GM18861 (cell line): ENCODE measurements at regions not wholly inside any gene's neighbourhood (a gene's known extent, or its start where the extent isn't known, plus 50 kb on each side); places are given as distances from the start of the nearest gene placed in this dataset.

Experiments used
- ATAC-seq: cut with Tn5 transposase; IDR thresholded peaks from one replicate; pipeline ENCODE4 v1.9.1; 2021; ENCODE audit not compliant: unreplicated experiment

DNA sequence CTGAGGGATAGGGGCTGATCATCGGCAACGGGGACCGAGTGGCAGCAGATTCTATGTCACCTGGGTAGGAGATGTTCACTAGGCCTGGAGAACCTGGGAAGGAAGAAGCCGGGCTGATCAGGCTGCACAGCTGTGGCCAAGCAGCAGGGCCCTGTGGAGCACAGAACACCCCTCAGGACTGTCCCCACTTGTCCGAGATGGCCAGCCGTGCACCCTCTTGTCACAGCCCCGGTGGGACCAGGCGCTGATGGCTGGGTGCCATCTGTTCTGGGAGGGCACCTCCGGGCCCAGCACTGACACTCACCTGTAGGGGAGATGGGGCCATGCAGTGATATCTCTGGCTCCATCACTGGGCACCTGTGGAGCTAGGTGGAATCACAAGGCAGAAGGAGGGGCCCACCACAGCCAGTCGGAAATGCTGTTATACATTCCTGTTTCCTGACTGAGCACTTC is 217.9 kb upstream of the RAB6C start:
- no peak for ATAC-seq

DNA sequence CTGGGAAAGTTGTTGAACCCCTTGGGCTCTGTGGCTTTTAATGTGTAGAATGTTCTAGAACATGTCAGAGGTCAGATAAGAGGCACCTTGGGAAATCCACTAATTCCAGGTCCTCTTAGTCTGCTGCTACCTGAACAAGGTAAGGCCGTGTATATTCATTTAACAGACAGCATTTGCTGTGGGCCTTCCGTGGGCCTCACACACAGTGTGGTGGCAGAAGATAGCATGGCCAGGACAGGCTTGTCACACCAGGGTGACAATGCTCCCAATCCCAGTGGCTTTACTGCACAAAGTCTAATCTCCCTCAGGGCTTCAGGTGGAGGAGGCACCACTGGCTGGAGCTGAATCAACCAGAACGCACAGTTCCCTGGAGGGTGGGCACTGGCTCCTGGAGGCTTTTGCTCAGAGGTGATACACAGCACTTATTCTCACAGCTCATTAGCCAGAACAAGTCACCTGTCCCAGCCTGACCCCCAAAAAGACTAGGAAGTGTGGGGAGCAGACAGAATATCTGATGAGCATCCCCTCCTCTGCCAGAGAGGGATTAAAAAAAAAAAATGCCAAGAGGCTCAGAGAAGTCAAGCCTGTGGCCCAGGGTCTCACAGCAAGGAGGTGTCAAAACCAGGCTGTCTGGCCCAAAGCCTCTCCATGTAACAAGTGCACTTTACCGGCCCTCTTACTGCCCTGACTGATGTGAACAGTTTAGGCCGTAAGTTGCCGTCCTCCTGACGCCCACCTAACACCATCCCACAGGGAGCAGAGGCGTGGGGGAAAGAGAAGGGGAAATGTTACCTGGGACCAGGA is 216.9 kb upstream of the RAB6C start:
- ATAC-seq: no peak

DNA sequence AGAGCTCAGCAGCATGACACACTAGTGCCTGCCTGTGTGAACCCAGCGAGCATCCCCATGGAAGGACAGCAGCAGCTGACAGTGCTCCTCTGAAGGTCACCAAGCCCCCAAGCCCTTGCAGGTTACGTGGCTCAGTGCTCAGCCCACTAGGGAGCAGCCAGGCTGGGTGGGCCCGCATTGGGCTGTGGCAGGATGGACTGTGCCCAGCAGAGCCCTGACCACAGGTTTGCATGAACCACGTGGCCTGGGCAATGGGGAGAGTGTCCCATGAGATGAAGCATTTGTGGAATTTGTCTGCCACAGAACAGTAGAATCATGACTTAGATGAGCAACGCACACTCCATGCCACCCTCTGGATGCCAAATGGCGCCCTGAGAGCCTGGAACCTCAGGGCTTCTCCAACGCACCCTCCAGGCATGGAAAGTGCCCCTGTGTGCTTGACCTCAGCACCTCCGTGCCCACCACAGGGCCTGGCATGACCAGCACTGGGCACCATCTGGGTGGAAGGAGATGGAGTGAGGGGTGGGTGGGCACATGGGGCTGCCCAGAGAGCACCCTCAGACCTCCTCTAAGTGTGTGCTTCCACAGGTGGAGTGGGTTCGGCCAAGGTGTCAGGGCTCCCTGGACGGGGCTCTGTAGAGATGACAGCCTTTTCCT is 216.1 kb upstream of the RAB6C start:
- no peak for ATAC-seq

DNA sequence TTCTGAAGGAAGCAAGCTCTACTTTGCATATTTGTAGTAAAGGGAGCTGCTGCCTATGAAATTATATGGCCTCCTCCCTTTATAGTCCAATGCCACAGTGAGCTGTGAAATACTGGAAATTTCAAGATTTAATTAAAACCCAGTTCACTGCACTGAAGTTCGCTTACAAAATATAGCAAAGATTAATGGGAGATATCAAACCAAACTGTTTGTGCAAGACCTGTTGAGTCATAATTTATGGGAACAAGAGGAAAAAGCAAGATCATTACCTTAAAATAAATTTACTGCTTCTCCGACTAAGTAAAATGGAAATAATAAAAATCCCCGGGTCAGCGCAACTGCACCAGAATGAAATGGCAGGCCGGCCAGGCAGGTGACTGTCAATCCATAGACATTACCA is 215.5 kb upstream of the RAB6C start:
- no peak for ATAC-seq

DNA sequence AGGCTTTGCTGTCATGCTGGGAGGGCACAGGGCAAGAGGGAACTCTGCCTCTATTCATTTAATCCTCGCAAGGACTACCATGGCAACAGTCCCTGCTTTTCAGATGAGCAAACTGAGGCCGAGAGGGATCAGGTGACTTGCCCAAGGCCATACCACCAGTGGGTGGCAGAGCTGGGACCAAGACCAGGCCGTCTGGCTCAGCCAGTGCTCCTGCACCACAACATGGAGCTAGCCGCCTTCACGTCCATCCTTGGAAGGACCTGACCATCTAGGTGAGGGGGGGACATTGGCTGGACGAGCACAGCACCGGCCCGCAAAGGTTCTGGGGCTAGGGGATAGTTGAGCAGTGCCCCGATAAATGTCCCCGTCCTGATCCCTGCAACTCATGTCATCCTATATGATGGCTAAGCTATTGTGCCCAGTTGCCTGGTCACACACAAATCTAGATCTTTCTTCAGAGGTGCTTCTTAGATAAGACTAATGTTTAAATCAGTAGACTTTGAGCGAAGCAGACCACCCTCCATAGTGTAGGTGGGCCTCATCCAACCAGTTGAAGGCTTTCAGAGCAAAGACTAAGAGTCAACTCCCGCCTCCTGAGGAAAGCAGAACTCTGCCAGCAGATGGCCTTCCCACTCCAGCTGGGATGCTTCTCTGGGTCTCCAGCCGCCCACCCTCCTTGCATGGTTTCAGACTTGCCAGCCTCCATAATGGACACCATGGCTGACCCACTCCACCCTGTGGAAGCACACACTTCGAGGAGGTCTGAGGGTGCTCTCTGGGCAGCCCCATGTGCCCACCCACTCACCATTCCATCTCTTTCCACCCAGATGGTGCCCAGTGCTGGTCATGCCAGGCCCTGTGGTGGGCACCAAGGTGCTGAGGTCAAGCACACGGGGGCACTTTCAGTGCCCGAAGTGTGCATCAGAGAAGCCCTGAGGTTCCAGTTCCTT is 214.8 kb upstream of the RAB6C start:
- ATAC-seq: no peak

DNA sequence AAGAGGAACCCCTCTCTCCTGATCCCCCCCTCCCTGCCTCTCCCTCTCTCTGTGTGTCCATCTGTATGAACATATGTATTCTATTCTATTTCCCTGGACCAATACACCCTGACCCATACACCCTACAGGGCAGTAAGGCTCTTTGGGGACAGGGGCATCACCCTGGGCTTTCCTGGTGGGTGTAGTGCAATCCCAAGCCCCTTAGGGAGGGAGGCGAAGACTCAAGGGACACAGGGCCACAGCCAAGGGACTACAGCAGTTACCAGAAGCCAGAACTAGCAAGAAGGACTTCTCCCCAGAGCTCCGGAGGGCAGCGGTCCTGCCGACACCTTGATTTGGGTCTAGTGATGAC is 214.2 kb upstream of the RAB6C start:
- no peak for ATAC-seq

DNA sequence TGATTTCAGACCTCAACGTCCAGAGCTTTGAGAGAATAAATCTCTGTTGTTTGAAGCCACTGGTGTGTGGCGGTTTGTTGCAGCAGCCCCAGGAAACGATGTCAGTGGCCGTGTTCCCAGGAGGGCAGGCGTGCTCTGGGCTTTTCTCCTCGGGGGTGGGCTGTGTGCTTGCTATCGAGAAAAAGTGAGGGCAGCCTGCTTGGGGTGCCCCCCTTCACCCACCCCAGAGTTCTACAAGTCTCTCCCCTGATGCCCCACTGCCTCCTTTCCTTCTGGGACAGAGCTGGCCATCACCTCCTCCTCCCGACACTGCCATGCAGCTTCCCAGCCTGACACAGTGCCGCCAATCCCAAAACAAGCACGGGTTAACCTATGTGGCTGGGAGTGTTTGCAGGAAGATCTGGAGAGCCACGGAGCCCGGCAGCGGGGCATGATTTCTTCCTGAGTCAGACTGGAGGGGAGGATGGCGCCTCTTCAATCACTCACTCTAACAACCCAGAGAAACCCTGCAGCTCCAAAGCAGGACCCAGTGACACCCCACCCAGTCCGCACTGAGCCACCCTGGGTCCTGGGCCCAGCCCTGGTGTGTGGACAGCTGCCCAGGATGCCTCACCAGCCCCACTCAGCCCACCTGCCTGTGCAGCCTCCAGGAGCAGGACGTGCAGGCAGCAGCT is 213.7 kb upstream of the RAB6C start:
- no peak for ATAC-seq

DNA sequence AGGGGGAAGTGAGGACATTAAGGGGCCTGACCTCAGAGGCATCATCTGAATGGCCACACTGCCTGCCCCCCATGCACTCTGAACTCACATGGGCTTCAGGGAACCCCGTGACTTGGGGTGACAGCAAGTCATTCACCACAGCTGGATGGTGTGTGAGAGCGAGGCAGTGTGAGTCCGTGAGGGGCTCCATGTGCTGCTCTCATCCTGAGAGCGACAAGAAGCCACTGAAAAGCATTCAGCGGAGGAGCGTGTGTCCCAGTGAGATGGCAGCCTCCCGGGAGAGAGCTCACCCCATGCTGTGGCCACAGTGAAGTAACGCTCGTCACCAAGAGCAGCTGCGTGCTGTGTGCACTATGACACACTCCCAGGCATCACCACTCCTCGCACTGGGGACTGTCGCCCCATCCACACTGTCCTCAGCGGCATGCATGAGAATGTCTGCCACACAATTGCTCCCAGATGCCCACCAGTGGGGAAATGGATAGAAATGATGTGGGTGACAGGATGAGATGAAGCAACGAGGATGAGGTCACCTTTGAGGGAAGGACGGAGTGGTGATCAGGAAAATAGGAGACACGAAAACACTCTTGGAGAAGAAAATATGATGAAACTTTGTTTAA is 213.0 kb upstream of the RAB6C start:
- no peak for ATAC-seq

DNA sequence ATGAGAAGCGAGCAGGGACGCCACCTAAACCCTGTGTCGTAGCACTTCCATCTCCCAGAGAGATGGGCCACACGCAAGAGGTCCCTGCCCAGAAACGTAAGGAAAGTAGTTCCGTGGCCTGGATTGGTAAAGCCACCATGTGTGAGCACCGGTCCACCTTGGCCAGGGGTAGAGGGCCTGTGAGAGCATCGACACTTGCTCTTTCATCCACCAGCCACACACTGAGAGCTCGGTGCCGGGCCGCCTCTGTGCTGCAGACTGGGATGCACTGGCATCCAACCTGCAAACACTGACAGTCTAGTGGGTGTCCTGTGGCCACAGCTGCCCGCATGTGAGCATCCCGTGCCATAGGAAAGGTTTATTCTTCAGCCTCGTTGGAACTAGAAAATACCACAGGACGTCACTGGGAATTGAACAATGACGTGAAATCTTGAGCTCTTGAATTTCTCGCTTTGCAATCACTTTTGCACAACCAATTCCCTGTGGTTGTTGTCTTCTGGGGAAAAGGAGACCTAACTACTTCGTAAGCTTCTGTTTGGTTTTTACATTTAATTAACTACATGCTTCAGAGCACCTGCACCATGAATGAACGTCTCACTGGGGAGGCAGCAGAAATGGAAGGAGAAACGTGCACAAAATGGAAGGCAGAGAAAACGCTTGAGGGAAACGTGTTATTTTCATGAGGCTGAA is 212.0 kb upstream of the RAB6C start:
- ATAC-seq: no peak

DNA sequence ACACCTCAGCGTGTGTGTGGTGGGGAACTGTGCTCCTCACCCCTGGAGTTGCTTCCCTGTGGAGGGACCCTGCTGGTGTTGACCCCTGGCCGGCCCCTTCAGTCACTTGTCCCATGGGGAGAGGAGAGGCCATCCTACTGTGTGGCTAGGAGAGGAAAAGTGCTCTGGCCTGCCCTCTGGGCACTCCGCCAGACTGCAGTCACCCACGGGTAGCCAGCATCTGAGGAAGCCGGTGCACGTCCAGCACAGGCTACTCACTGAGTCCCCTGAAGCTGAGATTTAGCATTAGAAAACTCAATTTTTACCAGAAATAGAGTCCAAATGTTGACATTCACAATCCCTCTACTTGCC is 211.5 kb upstream of the RAB6C start:
- ATAC-seq: no peak

DNA sequence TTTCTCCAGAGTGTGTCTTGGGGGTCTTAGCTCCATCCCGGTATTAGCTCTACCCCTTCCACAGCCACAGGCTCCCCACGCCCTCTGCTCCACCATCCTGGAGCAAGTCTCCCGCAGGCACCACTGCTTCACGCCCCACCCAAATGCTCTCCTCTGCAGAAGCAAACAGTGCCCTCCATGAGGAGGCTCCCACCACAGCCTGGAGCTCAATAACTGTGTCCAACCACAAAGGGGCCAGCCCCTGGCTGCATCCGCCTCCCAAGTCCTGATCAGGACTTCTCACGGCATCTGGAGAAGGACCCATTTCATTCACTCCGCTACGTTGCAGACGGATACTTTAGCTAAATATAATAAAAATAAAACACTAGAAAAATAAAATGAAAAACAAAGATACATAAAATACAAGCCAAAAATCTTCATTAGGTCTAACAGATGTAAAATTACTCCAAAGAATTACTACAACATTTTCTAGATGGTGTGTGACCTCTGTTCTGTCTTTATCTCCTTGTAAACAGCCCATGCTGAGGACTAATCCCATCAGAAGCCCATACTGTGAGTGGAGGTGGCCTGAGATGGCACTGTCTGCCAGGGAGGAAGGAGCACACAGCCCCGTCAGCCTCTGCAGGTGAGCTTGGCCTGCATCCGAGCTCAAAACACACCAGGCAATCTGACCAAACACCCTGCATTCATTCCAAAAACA is 210.8 kb upstream of the RAB6C start:
- ATAC-seq: no peak

DNA sequence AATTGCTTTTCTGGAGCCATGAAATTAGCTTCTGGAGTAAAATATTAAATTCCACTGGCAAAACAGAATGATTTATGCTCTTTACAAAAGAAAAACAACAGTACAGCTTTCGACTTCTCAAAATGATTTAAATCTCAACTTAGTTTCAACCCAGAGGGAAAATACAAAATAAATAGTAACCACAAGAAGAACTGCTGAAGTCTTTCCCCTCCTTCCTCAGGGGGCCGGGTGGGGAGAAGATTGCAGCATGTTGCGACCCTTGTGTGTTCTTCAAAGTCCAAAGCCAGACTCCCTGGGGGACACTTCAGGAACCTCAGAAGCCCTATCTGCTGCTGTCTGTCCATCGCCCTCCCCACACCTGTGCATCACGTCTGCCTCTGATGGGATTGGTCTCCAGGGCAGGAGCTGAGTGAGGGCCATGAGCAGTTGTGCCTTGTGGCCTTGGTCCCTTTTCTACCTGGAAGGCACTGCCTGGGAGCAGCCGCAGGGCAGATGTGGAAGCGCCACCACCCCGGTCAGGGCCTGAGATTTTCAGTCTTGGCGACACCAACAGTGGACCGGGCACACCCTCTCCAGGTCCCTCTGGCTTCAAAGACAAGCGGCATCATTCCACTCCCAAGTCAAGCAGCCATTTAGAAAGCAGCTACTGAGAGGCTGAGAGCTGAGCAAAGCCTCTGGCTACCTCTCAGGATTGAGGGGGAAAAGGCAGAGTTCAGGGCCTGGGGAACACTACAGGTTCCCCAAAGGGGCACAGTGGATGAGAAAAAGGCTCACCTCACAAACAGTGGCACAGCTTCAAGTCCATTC is 210.1 kb upstream of the RAB6C start:
- ATAC-seq: no peak

DNA sequence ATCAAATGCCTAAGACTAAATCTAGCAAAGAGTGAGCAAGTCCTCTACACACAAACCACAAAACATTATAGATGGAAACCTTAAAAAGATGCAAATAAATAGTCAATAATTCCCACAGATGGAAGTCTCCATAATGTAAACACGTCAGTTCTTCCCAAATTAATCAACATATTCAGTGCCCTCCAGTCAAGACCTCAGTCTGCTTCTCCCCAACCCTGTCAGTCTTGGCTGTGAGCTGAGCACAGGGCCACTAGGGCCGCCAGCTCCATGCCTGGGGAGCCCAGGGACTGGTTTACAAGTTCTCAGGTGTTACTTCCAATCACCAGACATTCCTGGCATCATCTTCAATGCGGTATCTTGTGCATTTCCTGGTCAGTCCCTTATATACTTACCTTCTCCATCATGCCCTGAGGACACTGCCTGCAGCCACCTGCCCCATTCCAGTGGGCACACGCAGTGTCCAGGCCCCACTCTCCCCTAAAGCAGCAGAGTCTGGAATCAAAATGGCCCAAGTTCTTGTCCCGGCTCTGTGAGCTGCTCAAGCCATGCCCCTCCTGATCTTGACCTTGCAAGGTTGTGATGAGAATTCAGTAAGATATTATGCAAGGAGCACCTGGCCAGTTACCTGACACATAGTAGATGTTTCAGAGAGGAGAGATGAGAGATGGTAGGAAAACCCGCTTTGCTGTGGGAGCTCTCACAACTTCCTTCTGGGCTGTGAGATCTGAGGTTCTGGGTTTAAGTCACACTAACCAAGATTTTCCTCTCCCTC is 207.9 kb upstream of the RAB6C start:
- no peak for ATAC-seq

DNA sequence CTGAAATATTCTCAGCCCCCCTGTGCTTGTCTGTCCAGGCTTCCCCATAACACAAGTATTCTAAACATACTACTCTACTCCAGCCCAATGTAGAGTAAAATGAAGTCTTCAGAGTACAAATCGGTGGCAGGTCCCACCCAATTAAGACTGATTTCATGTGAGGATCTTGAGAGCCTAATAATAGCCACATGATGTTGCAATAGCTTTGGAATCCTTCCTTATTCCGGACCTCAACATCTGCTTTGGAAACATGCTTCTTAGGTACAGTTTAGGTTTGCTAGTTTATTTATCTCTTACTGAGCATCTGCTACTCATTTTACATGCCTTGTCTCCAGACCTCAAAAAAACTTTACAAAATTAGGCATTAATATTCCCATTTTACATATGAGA is 207.3 kb upstream of the RAB6C start:
- ATAC-seq: no peak

DNA sequence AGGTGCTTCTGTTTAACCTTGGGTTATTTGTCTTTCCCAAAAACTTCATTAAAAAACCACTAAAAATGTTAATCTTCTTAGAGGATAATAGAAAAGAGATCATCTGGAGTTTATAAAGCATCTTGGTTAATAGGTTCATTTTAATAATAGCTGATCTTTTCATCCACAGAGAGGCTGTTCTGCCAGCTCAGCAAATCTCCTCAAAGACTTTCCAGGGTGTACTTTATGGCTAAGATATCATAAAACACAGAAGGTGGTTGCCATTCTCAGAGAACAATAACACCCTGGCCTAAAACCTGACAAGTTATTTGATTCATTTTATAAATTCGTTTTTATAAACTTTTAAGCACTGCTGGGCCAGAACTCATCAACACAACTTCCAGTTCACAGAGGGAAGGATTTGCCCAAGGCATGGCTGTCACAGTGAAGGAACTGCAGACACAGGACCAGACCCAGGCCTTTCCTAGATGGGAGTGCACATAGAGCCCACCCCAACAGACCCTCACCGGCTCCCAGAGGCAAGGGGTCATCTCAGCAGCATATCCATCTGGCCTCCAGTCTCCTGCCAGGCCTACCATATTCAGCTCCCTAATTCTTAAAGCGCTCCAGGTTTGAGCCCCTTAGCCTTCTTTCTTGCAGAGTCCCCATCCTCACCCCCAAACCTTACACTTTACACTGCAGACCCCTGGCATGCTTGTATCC is 203.4 kb upstream of the RAB6C start:
- no peak for ATAC-seq

DNA sequence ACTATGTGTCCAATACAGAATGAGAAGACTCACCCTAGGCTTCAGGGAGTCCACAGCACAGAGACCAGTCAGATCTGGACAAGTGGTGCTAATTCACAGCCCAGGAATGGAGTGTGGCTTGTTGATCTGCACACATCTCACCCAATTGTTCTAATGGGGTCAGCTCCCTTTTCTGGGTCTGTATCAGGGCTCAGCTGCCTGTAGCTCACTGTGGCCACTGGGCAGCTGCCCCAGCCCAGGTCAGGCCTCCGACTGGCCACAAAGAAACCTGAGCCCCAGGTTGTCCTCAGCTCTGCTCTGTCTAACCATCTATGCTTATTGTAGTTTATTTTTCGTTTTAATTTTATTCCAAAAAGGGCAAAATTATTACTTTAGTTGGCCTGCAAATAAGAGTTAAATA is 202.3 kb upstream of the RAB6C start:
- ATAC-seq: no peak
